Ishikawa (cell line): ENCODE measurements at regions not wholly inside any gene's neighbourhood (a gene's known extent, or its start where the extent isn't known, plus 50 kb on each side); places are given as distances from the start of the nearest gene placed in this dataset.

Source experiments
- EGR1 ChIP-seq: IDR thresholded peaks from 2 replicates; pipeline ENCODE4 v1.6.1; 2012
- RAD21 ChIP-seq: IDR thresholded peaks from 2 replicates; pipeline ENCODE4 v1.6.1; 2012; ENCODE audit warnings: low read depth
- TAF1 ChIP-seq: IDR thresholded peaks from 2 replicates; pipeline ENCODE4 v1.6.1; 2012; ENCODE audit warnings: low read depth, mild to moderate bottlenecking
- TEAD4 ChIP-seq: IDR thresholded peaks from 2 replicates; pipeline ENCODE4 v1.6.1; 2012
- TF ChIP-seq, protein P1 (sequence below): IDR thresholded peaks from 2 replicates; pipeline ENCODE4 v1.6.1; 2012
- TF ChIP-seq, protein P2 (sequence below): IDR thresholded peaks from 2 replicates; pipeline ENCODE4 v1.6.1; 2012; ENCODE audit warnings: low read depth, mild to moderate bottlenecking

DNA sequence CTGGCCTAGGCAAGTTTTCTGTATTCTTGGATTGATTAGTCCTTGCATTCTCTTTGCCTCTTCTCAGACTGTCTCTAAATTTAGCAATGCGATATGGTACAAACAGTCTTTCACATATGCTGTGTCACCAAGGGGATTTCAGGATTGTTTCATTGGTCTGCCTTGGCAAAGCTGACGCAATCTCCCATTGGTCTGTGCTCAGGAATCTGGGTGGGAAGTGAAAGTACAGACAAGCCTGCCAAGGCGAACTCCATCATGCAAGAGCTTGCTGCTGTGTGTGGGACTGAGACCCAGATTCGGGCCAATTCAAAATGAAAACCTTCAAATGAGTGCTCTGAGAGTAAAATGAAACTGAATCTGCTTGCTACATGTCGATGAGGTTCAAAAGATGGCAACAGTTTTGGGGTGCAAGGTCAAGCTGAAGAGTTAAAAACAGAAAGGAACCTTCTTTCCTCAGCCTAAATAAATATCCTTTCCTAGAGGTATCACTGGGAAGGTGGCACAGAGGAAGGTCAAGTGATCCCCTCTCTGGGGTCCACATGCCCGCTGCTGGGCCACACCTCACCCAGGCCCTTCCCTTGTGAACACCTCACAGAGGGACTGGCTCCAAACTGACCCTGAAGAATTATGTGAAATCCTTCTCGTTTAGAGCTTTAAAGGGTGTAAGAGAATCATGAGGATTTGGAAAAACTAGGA lies 198.8 kb upstream of the PREP start:
- TF ChIP-seq RAD21 (no peak), EGR1 (no peak), TEAD4 (no peak), TAF1 (no peak)
- TF ChIP-seq, protein P1, sequence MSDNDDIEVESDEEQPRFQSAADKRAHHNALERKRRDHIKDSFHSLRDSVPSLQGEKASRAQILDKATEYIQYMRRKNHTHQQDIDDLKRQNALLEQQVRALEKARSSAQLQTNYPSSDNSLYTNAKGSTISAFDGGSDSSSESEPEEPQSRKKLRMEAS: no peak
- TF ChIP-seq, protein P2, sequence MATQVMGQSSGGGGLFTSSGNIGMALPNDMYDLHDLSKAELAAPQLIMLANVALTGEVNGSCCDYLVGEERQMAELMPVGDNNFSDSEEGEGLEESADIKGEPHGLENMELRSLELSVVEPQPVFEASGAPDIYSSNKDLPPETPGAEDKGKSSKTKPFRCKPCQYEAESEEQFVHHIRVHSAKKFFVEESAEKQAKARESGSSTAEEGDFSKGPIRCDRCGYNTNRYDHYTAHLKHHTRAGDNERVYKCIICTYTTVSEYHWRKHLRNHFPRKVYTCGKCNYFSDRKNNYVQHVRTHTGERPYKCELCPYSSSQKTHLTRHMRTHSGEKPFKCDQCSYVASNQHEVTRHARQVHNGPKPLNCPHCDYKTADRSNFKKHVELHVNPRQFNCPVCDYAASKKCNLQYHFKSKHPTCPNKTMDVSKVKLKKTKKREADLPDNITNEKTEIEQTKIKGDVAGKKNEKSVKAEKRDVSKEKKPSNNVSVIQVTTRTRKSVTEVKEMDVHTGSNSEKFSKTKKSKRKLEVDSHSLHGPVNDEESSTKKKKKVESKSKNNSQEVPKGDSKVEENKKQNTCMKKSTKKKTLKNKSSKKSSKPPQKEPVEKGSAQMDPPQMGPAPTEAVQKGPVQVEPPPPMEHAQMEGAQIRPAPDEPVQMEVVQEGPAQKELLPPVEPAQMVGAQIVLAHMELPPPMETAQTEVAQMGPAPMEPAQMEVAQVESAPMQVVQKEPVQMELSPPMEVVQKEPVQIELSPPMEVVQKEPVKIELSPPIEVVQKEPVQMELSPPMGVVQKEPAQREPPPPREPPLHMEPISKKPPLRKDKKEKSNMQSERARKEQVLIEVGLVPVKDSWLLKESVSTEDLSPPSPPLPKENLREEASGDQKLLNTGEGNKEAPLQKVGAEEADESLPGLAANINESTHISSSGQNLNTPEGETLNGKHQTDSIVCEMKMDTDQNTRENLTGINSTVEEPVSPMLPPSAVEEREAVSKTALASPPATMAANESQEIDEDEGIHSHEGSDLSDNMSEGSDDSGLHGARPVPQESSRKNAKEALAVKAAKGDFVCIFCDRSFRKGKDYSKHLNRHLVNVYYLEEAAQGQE: no peak
